DND-41 (cell line): ENCODE measurements at regions not wholly inside any gene's neighbourhood (a gene's known extent, or its start where the extent isn't known, plus 50 kb on each side); places are given as distances from the start of the nearest gene placed in this dataset.

Source experiments
- CTCF ChIP-seq: IDR thresholded peaks from 2 replicates; pipeline ENCODE4 v1.5.1; 2012; ENCODE audit warnings: borderline replicate concordance, low read length, moderate library complexity, mild to moderate bottlenecking; ENCODE audit not compliant: poor library complexity, severe bottlenecking; ENCODE audit errors: extremely low read depth
- EZH2 ChIP-seq: IDR thresholded peaks from 3 replicates; pipeline ENCODE4 v1.6.1; 2012; ENCODE audit warnings: borderline replicate concordance, low read depth, mild to moderate bottlenecking, moderate library complexity, low read length, inconsistent platforms; ENCODE audit not compliant: severe bottlenecking

GRCh38 chr22:48494256-48494967 lies 1333.3 kb downstream of the BRD1 start:
- no peak for TF ChIP-seq CTCF
- TF ChIP-seq EZH2, result no peak
